Endothelial cell of umbilical vein (primary cell): ENCODE measurements at regions not wholly inside any gene's neighbourhood (a gene's known extent, or its start where the extent isn't known, plus 50 kb on each side); places are given as distances from the start of the nearest gene placed in this dataset.

Experiments
- BruUV-seq: library from RNA; stranded (reverse); fragments of 400-500 nt; replicated peaks from 2 replicates; lab custom pipeline; 2021; lab: Mats Ljungman, UMichigan
- CTCF ChIA-PET: fragments of 300-600, 350-600 bp; sonication (Branson Sonifier 250); formaldehyde crosslinking; loops from one replicate; lab custom pipeline; 2021; ENCODE audit warnings: antibody characterized with exemption, inconsistent platforms; lab: Charles Lee
- POLR2A ChIA-PET: fragments of 300-600, 350-600 bp; sonication (Branson Sonifier 250); formaldehyde crosslinking; loops from one replicate; lab custom pipeline; 2021; ENCODE audit warnings: antibody characterized with exemption, inconsistent platforms; lab: Charles Lee
- DNase-seq: peaks from one replicate; pipeline ENCODE4 v3.0.0-alpha.2; 2011; ENCODE audit warnings: low read depth, low spot score
- FAIRE-seq: peaks from 2 replicates; lab custom pipeline; 2011; peaks lifted over from hg19 to GRCh38; lab: Jason Lieb, UNC
- H2AFZ ChIP-seq: 2 replicates; pipeline ENCODE4 v1.6.0; 2012; ENCODE audit warnings: low read depth, low read length, control low read depth, inconsistent platforms
- H3K27ac ChIP-seq: 2 replicates; pipeline ENCODE4 v1.5.1; 2011; ENCODE audit warnings: low read depth, mild to moderate bottlenecking, control low read depth, low read length, moderate library complexity; ENCODE audit not compliant: insufficient read depth
- H3K27me3 ChIP-seq, 2 experiments: 2 replicates each; pipeline versions ENCODE4 v1.6.0 to v1.6.1; 2011; ENCODE audit warnings: low read length in 2 of 2, mixed read lengths in 1 of 2; ENCODE audit not compliant: control insufficient read depth in 2 of 2, insufficient read depth in 2 of 2
- H3K36me3 ChIP-seq, 2 experiments: 2 replicates in 1 of 2; 3 replicates in 1 of 2; pipeline ENCODE4 v1.5.1; 2011; ENCODE audit warnings: low read length in 2 of 2, mild to moderate bottlenecking in 1 of 2, moderate library complexity in 1 of 2; ENCODE audit not compliant: control insufficient read depth in 2 of 2, insufficient read depth in 2 of 2; ENCODE audit errors: extremely low read depth in 1 of 2
- H3K4me1 ChIP-seq: 3 replicates; pipeline ENCODE4 v1.5.1; 2011; ENCODE audit warnings: mild to moderate bottlenecking, low read length; ENCODE audit not compliant: control insufficient read depth, insufficient read depth; ENCODE audit errors: extremely low read depth
- H3K4me2 ChIP-seq: 2 replicates; pipeline ENCODE4 v1.6.1; 2011; ENCODE audit warnings: low read length, control low read depth, mixed read lengths; ENCODE audit not compliant: insufficient read depth
- H3K4me3 ChIP-seq, 3 experiments: fragments of 200-600 bp in 1 of 3; sonication (generic), shearing (Covaris generic) in 1 of 3; replicated peaks in 1 of 3; 2 replicates each; pipeline ENCODE4 v1.5.1; 2011 to 2016; ENCODE audit warnings: control low read depth in 3 of 3, low read length in 3 of 3, mild to moderate bottlenecking in 2 of 3, inconsistent platforms in 1 of 3, low read depth in 1 of 3, moderate library complexity in 1 of 3; ENCODE audit not compliant: insufficient read depth in 1 of 3
- H3K79me2 ChIP-seq: 2 replicates; pipeline ENCODE4 v1.6.0; 2012; ENCODE audit warnings: low read length, inconsistent platforms; ENCODE audit not compliant: control insufficient read depth, insufficient read depth
- H3K9ac ChIP-seq: replicated peaks from 2 replicates; pipeline ENCODE3; 2011; ENCODE audit warnings: low read length, control low read depth; ENCODE audit not compliant: insufficient read depth; ENCODE audit errors: extremely low read depth
- H3K9me1 ChIP-seq: replicated peaks from 3 replicates; pipeline ENCODE4 v1.6.0; 2011; ENCODE audit warnings: mild to moderate bottlenecking, low read length; ENCODE audit not compliant: control insufficient read depth, insufficient read depth; ENCODE audit errors: extremely low read depth
- H3K9me3 ChIP-seq: replicated peaks from 2 replicates; pipeline ENCODE4 v1.5.1; 2012; ENCODE audit warnings: low read length, inconsistent platforms; ENCODE audit not compliant: control insufficient read depth, insufficient read depth
- H4K20me1 ChIP-seq: replicated peaks from 2 replicates; pipeline ENCODE3; 2011; ENCODE audit warnings: mild to moderate bottlenecking, low read length; ENCODE audit not compliant: control insufficient read depth, insufficient read depth; ENCODE audit errors: extremely low read depth
- EZH2 ChIP-seq: IDR thresholded peaks from 2 replicates; pipeline ENCODE4 v1.6.1; 2012; ENCODE audit warnings: borderline replicate concordance, low read depth, mild to moderate bottlenecking, moderate library complexity, low read length, inconsistent platforms; ENCODE audit not compliant: severe bottlenecking
- FOS ChIP-seq: IDR thresholded peaks from 2 replicates; pipeline ENCODE4 v1.6.1; 2011; ENCODE audit warnings: mild to moderate bottlenecking, low read length, moderate library complexity, borderline replicate concordance; ENCODE audit not compliant: insufficient read depth
- GATA2 ChIP-seq: IDR thresholded peaks from 2 replicates; pipeline ENCODE4 v1.7.0; 2011; ENCODE audit warnings: low read depth, mild to moderate bottlenecking, moderate library complexity, mixed read lengths, low read length; ENCODE audit not compliant: insufficient read length, insufficient read depth
- JUN ChIP-seq: IDR thresholded peaks from 2 replicates; pipeline ENCODE4 v1.6.1; 2011; ENCODE audit warnings: borderline replicate concordance, low read depth; ENCODE audit not compliant: insufficient read length, insufficient read depth
- MYC ChIP-seq: IDR thresholded peaks from one replicate; pipeline ENCODE4 v1.6.1; 2011; ENCODE audit warnings: mild to moderate bottlenecking, low read depth, low read length
- POLR2A ChIP-seq: IDR thresholded peaks from 2 replicates; pipeline ENCODE4 v1.6.1; 2012; ENCODE audit warnings: low read depth, mild to moderate bottlenecking, control low read depth, low read length
- POLR2AphosphoS5 ChIP-seq: IDR thresholded peaks from 2 replicates; pipeline ENCODE4 v1.6.1; 2012; ENCODE audit warnings: low read depth, mild to moderate bottlenecking, control low read depth, low read length, moderate library complexity; ENCODE audit not compliant: insufficient read depth
- dilution Hi-C: fragments of 300-500 bp; cut with MboI; formaldehyde crosslinking; loops from one replicate; pipeline ENCODE4 v1.15.0; 2019; ENCODE audit warnings: low sequenced_read_pairs; ENCODE audit not compliant: extremely low pct_ligation_motif_present
- intact Hi-C: fragments of 100-400 bp; cut with micrococcal nuclease; formaldehyde crosslinking; loops from one replicate; pipeline ENCODE4 v1.10.0; 2022
- TF ChIP-seq, protein P1 (sequence below): IDR thresholded peaks from 2 replicates; pipeline ENCODE4 v1.6.1; 2011; ENCODE audit not compliant: insufficient read depth, insufficient read length
- TF ChIP-seq, protein P2 (sequence below), 2 donors: IDR thresholded peaks; 1 replicate in 1 of 2; 2 replicates in 1 of 2; pipeline ENCODE4 v1.5.1; 2011; ENCODE audit warnings: low read length in 2 of 2, mild to moderate bottlenecking in 2 of 2, moderate library complexity in 2 of 2, control low read depth in 1 of 2, inconsistent platforms in 1 of 2, low read depth in 1 of 2; ENCODE audit not compliant: insufficient read depth in 1 of 2; ENCODE audit errors: extremely low read depth in 1 of 2

DNA sequence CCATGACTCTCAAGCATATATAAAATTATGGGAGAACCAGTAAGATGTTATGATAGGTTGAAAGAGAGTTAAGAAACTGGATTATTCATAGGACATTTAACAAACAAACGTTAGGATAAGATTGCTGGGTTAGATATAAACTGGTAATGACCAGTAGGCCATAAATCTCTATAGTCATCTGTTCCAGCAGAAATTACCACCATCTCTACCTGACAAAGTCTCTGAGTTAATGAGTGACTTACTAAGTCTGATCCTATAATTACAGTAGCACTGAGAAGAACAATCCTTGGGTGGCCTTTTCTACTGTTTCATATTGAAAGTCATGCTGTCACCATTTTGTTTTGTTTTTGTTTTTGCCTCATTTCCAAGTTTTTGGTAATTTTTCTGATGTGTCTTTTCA lies 136.9 kb upstream of the CNOT2 start:
- no peak for FAIRE-seq
- dilution Hi-C loops (no loop called here), intact Hi-C loops (no loop called here)
- Histone ChIP-seq H3K27ac (no peak overlapping the region), H3K27me3 (no peaks in the 10 kb centered on the region), H4K20me1 (no peaks in the 10 kb centered on the region), H3K36me3 (no peaks in the 10 kb centered on the region), H3K4me3 (no peak overlapping the region), H3K9ac (no peak overlapping the region), H3K9me3 (no peaks in the 10 kb centered on the region), H3K79me2 (no peaks in the 10 kb centered on the region), H3K4me1 (no peaks in the 10 kb centered on the region), H3K9me1 (no peaks in the 10 kb centered on the region), H2AFZ (no peak overlapping the region), H3K4me2 (no peak overlapping the region)
- TF ChIP-seq JUN = no peak
- TF ChIP-seq, protein P1, sequence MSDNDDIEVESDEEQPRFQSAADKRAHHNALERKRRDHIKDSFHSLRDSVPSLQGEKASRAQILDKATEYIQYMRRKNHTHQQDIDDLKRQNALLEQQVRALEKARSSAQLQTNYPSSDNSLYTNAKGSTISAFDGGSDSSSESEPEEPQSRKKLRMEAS = no peak
- POLR2A ChIA-PET = no interaction called here
- BruUV-seq = no TSS peak
- CTCF ChIA-PET = interaction anchor here (1.2 kb wide), 1 partner anchor 205 kb away, joined by 5 read pairs; no protein-coding TSS in a partner anchor
- no peak for DNase-seq

DNA sequence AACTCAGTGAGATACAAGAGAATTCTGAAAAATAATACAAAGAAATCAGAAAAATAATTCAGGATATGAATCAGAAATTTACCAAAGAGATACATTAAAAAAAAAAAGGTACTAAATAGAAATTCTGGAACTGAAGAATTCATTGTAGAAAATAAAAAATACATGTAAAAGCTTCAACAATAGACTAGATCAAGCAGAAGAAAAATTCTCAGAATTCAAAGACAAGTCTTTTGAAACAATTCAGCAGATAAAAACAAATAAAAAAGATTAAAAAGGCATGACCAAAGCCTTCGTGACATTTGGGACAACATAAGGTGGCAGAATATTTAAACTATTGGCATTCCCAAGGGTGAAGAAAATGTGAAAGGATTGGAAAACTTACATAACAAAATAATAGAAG lies 133.1 kb upstream of the CNOT2 start:
- TF ChIP-seq POLR2A = no peak
- no peak for TF ChIP-seq GATA2
- no peak for TF ChIP-seq POLR2AphosphoS5
- TF ChIP-seq, protein P2, sequence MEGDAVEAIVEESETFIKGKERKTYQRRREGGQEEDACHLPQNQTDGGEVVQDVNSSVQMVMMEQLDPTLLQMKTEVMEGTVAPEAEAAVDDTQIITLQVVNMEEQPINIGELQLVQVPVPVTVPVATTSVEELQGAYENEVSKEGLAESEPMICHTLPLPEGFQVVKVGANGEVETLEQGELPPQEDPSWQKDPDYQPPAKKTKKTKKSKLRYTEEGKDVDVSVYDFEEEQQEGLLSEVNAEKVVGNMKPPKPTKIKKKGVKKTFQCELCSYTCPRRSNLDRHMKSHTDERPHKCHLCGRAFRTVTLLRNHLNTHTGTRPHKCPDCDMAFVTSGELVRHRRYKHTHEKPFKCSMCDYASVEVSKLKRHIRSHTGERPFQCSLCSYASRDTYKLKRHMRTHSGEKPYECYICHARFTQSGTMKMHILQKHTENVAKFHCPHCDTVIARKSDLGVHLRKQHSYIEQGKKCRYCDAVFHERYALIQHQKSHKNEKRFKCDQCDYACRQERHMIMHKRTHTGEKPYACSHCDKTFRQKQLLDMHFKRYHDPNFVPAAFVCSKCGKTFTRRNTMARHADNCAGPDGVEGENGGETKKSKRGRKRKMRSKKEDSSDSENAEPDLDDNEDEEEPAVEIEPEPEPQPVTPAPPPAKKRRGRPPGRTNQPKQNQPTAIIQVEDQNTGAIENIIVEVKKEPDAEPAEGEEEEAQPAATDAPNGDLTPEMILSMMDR (IDR thresholded peaks at IDR 0.05; ENCODE audit: extremely low read depth in 1 of 2, insufficient read depth in 1 of 2, low read depth in 1 of 2, low read length in 2 of 2) = no peak
- TF ChIP-seq FOS = no peak
- TF ChIP-seq JUN = no peak
- no peak for TF ChIP-seq MYC
- TF ChIP-seq EZH2 = no peak
- TF ChIP-seq, protein P1 = no peak
- intact Hi-C loops = no loop called here
- DNase-seq (no peak), FAIRE-seq (no peak)
- POLR2A ChIA-PET = no interaction called here
- Histone ChIP-seq H3K4me1 (no peaks in the 10 kb centered on the region), H3K4me3 (no peak overlapping the region), H3K27me3 (no peaks in the 10 kb centered on the region), H3K27ac (no peak overlapping the region), H2AFZ (no peak overlapping the region), H4K20me1 (no peaks in the 10 kb centered on the region), H3K9me3 (no peaks in the 10 kb centered on the region), H3K9me1 (no peaks in the 10 kb centered on the region), H3K36me3 (no peaks in the 10 kb centered on the region), H3K9ac (no peak overlapping the region), H3K79me2 (no peaks in the 10 kb centered on the region), H3K4me2 (no peak overlapping the region)
- BruUV-seq = no TSS peak
- CTCF ChIA-PET = no interaction called here
- dilution Hi-C loops = no loop called here
